ENCODE measurements at regions not wholly inside any gene's neighbourhood (a gene's known extent, or its start where the extent isn't known, plus 50 kb on each side); places are given as distances from the start of the nearest gene placed in this dataset.

- TF ChIP-seq MYC (IDR thresholded peaks at IDR 0.05; ENCODE audit: borderline replicate concordance, low read length), result no peak
- no peak for TF ChIP-seq CTCF (IDR thresholded peaks at IDR 0.05)
- no peak for TF ChIP-seq CEBPB (IDR thresholded peaks at IDR 0.05)
- TF ChIP-seq, protein P1, sequence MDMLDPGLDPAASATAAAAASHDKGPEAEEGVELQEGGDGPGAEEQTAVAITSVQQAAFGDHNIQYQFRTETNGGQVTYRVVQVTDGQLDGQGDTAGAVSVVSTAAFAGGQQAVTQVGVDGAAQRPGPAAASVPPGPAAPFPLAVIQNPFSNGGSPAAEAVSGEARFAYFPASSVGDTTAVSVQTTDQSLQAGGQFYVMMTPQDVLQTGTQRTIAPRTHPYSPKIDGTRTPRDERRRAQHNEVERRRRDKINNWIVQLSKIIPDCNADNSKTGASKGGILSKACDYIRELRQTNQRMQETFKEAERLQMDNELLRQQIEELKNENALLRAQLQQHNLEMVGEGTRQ (IDR thresholded peaks at IDR 0.05), result no peak
- no peak for TF ChIP-seq KDM1A (IDR thresholded peaks at IDR 0.05; ENCODE audit: low read depth)
- no peak for TF ChIP-seq POLR2A (IDR thresholded peaks at IDR 0.05; ENCODE audit: low read length)
- TF ChIP-seq MAZ (IDR thresholded peaks at IDR 0.05; ENCODE audit: borderline replicate concordance, low read depth, low read length), result no peak
Measured at GRCh38 chr3:150256318-150256717, 151.8 kb upstream of the TSC22D2 start.

Data from A549 (cell line).